ENCODE measurements at regions not wholly inside any gene's neighbourhood (a gene's known extent, or its start where the extent isn't known, plus 50 kb on each side); places are given as distances from the start of the nearest gene placed in this dataset.

DNA sequence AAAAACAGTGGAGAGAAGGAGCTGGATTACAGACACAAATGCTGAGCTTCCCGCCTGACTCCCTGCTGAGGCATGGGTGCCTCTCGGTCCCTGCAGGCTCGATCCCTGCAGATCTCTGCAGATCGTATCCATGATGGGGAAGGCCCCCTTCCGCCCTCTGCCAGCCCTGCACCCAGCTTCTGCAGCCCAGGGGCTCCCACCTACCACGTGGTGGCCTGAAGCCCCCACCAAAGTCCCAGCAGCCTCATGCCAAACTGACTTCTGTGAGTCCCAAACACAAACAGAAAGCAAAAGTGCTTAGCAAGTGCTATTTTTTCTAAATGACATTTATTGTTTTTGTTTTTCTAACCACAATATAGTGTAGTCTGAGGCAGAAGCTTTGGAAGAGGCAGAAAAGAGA is 127.1 kb upstream of the CHST15 start:
- peak overlapping the region; percentile 34; the same call in 1 of the 2 replicates for H2AFZ ChIP-seq (ENCODE audit: low read depth)

DNA sequence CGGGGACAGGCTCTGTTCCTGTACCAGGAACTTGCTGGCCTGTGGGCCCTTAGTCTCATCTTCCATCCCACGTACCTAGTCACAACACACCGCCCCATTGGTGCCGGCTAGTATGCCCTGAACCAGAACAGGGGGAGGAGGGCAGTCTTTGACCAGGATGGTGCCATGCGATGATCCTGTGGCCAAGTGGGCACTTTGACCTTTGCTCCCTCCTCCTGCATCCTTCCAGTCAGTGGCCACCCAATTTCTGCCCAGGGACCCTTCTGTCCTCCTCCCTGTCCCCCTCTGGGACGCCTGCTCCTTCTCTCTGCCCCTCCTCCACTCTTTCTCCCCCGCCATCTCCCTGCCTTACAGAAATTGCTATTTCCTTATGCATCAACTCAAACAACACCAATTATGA is 126.3 kb upstream of the CHST15 start:
- Histone ChIP-seq H3K4me2 (no peak overlapping the region), H2AFZ (ENCODE audit: low read depth) (no peak overlapping the region), H3K4me1 (ENCODE audit: low read depth, poor library complexity, severe bottlenecking) (peaks cover 24% of the 10 kb centered on the region), H3K4me3 (IDR thresholded peaks at IDR 0.05; ENCODE audit: insufficient read depth, low read depth, low read length) (no peak overlapping the region), H3K27ac (no peak overlapping the region), H3K9ac (no peak overlapping the region), H3K79me2 (ENCODE audit: insufficient read depth, low read depth) (no peaks in the 10 kb centered on the region), H3K27me3 (ENCODE audit: insufficient read depth, low read depth) (no peaks in the 10 kb centered on the region), H4K20me1 (ENCODE audit: insufficient read depth) (no peaks in the 10 kb centered on the region), H3K36me3 (ENCODE audit: insufficient read depth) (no peaks in the 10 kb centered on the region)
- TF ChIP-seq, protein P1, sequence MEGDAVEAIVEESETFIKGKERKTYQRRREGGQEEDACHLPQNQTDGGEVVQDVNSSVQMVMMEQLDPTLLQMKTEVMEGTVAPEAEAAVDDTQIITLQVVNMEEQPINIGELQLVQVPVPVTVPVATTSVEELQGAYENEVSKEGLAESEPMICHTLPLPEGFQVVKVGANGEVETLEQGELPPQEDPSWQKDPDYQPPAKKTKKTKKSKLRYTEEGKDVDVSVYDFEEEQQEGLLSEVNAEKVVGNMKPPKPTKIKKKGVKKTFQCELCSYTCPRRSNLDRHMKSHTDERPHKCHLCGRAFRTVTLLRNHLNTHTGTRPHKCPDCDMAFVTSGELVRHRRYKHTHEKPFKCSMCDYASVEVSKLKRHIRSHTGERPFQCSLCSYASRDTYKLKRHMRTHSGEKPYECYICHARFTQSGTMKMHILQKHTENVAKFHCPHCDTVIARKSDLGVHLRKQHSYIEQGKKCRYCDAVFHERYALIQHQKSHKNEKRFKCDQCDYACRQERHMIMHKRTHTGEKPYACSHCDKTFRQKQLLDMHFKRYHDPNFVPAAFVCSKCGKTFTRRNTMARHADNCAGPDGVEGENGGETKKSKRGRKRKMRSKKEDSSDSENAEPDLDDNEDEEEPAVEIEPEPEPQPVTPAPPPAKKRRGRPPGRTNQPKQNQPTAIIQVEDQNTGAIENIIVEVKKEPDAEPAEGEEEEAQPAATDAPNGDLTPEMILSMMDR (conservative IDR thresholded peaks at IDR 0.05; ENCODE audit: low read depth, low read length): no peak

More for the DNA sequence above, 127.1 kb upstream of the CHST15 start:
- Histone ChIP-seq H3K4me3 (IDR thresholded peaks at IDR 0.05; ENCODE audit: insufficient read depth, low read depth, low read length) (no peak overlapping the region), H3K36me3 (ENCODE audit: insufficient read depth) (no peaks in the 10 kb centered on the region), H3K27ac (no peak overlapping the region), H3K27me3 (ENCODE audit: insufficient read depth, low read depth) (no peaks in the 10 kb centered on the region), H4K20me1 (ENCODE audit: insufficient read depth) (no peaks in the 10 kb centered on the region), H3K4me2 (peak overlapping the region; percentile 48; the same call in 1 of the 2 replicates), H3K4me1 (ENCODE audit: low read depth, poor library complexity, severe bottlenecking) (peaks cover 22% of the 10 kb centered on the region), H3K9ac (no peak overlapping the region), H3K79me2 (ENCODE audit: insufficient read depth, low read depth) (no peaks in the 10 kb centered on the region)
- TF ChIP-seq, protein P1 (conservative IDR thresholded peaks at IDR 0.05; ENCODE audit: low read depth, low read length): no peak

DNA sequence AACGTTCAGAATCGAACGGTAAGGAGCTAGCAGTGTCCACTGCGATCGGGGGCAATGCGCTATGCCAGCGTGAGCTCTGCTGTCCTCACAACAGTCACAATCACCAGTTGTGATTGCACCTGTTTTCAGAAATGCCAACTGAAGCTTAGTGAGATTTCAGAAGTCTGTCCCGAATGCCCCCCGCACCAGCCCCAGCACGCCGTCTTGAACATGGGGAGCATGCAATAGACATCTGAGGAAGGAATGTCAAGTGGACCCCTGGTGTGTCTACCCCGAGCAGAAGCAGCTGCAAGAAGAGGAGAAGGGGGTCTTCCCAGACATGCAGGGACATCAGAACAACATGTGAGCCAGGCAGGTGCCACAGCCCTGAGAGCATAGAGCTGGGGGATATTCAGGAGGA is 125.7 kb upstream of the CHST15 start:
- TF ChIP-seq, protein P1 (conservative IDR thresholded peaks at IDR 0.05; ENCODE audit: low read depth, low read length): no peak
- no peaks in the 10 kb centered on the region for H3K36me3 ChIP-seq (ENCODE audit: insufficient read depth)
- peaks cover 30% of the 10 kb centered on the region for H3K4me1 ChIP-seq (ENCODE audit: low read depth, poor library complexity, severe bottlenecking)
- no peaks in the 10 kb centered on the region for H3K27me3 ChIP-seq (ENCODE audit: insufficient read depth, low read depth)
- no peak overlapping the region for H3K4me2 ChIP-seq
- no peak overlapping the region for H2AFZ ChIP-seq (ENCODE audit: low read depth)
- H4K20me1 ChIP-seq (ENCODE audit: insufficient read depth): no peaks in the 10 kb centered on the region
- no peak overlapping the region for H3K9ac ChIP-seq
- H3K4me3 ChIP-seq (IDR thresholded peaks at IDR 0.05; ENCODE audit: insufficient read depth, low read depth, low read length): no peak overlapping the region
- H3K27ac ChIP-seq: no peak overlapping the region
- no peaks in the 10 kb centered on the region for H3K79me2 ChIP-seq (ENCODE audit: insufficient read depth, low read depth)

DNA sequence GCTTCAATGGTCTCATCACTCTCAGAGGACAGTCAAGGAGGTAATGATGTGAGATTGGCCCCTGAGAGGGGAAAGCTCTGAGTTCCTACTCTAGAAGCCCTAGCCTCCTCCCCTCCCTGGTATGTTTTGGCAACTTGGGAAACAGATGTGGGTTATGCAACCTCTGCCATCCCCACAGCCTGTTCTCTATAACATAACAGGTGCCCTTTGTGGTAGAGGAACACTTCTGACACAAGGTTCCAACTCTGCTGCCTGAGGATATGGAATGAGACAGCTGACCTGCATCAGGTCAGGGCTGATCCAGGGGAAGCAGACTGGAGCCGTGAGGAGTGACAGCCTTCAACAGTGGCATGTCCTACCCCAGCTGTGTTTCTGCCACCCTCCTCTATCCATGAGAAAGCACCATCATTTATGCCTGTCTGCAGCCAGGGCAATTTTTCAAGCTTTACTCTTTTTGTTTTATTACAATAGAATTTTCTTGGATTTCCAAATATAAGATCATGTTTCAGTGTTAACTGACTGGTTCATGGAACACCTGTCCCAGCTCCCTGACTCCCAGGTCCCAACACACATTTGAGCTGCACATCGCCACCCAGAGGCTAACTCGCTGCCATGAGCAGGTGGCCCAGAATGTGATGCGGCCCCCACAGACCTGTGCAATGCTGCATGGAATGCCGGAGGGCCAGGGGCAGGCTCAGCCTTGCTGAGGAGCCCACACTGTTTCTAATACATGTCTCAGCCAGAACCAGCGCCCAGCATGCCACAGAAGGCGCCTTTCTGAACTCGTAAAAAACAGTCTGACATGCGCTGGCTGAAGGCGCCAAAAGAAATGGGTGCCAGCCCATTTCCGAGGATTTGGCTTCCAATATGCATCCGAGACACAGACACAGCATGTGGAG is 124.8 kb upstream of the CHST15 start:
- H3K27ac ChIP-seq: no peak overlapping the region
- TF ChIP-seq, protein P1 (conservative IDR thresholded peaks at IDR 0.05; ENCODE audit: low read depth, low read length): no peak
- H3K36me3 ChIP-seq (ENCODE audit: insufficient read depth): no peaks in the 10 kb centered on the region
- H3K4me1 ChIP-seq (ENCODE audit: low read depth, poor library complexity, severe bottlenecking): peaks cover 31% of the 10 kb centered on the region
- H3K4me2 ChIP-seq: no peak overlapping the region
- H4K20me1 ChIP-seq (ENCODE audit: insufficient read depth): no peaks in the 10 kb centered on the region
- no peak overlapping the region for H3K9ac ChIP-seq
- H2AFZ ChIP-seq (ENCODE audit: low read depth): no peak overlapping the region
- H3K4me3 ChIP-seq (IDR thresholded peaks at IDR 0.05; ENCODE audit: insufficient read depth, low read depth, low read length): no peak overlapping the region
- no peaks in the 10 kb centered on the region for H3K27me3 ChIP-seq (ENCODE audit: insufficient read depth, low read depth)
- no peaks in the 10 kb centered on the region for H3K79me2 ChIP-seq (ENCODE audit: insufficient read depth, low read depth)

All from KMS-11 (cell line).